AG09309 (cell line): ENCODE measurements at regions not wholly inside any gene's neighbourhood (a gene's known extent, or its start where the extent isn't known, plus 50 kb on each side); places are given as distances from the start of the nearest gene placed in this dataset.

ENCODE experiments used
- DNase-seq: peaks from one replicate; pipeline ENCODE4 v3.0.0-alpha.2; 2010; ENCODE audit warnings: low read depth
- H3K4me3 ChIP-seq: 2 replicates; pipeline ENCODE4 v1.5.1; 2011; ENCODE audit warnings: mild to moderate bottlenecking, low read depth, low read length, moderate library complexity; ENCODE audit not compliant: control insufficient read depth
- CTCF ChIP-seq: IDR thresholded peaks from 2 replicates; pipeline ENCODE4 v1.5.1; 2011; ENCODE audit warnings: mild to moderate bottlenecking, low read depth, low read length, inconsistent platforms; ENCODE audit not compliant: insufficient read depth, control insufficient read depth; ENCODE audit errors: missing control alignments

DNA sequence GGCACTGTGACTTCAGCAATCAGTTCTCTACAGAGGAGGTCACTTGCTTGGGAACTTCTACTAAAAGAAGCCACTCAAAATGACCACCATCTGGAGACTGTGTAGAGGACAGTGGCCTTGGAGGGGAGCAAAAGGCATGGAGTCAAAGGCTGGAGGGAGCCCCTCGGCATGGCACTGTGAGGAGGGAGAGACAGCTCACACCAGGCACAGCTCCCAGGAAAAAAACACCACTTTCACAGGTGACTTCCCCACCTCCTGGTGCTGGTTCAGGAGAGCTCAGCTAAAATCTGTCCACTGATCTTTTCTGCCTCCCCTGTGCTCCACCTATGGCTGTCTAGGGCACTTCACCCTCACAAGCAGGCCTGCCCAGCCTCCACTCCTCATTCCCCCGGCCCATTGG lies 649.4 kb upstream of the MGMT start:
- no peak for DNase-seq
- no peak for TF ChIP-seq CTCF
- H3K4me3 ChIP-seq: no peak overlapping the region

- no peak for DNase-seq
- TF ChIP-seq CTCF: no peak
- no peak overlapping the region for H3K4me3 ChIP-seq
Measured at GRCh38 chr10:128820663-128821062, 646.4 kb upstream of the MGMT start.

DNA sequence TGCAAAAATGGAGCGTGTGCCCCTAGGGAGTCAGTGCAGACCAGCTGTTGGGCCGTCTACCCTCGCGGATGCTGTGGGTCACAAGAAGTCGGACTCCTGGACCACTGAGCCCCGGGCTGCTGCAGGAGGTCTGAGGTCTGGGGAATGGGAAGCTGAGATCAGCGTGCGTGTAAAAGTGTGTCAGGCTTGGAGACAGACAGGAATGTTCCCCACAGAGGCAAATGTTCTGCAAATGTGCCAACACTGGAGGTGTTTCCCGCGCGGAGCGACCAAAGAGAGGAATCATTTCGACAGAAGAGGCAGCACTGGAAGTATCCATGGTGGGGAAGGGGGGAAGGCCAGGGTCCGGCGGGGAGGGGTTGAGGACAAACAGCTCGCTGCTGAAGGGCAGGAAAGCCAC lies 643.8 kb upstream of the MGMT start:
- TF ChIP-seq CTCF: no peak
- DNase-seq: no peak
- no peak overlapping the region for H3K4me3 ChIP-seq

DNA sequence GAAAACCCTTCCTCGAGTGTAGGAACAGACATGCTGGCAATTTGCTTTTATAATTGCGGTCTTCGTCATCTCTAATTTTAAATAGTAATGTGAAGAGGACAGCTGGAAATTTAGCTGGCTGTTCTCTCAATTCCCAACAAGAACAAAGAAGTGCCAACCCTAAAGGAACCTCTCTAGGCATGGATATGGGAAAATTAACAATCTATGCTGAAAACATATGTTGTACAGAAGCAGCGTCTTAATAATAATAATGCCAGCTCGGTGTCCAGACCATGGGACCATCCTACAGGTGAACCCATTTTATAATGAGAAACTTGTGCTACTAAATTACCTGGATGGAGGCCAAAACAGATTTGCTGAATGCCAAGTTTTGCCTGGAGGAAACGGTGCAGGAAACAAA lies 641.4 kb upstream of the MGMT start:
- no peak for TF ChIP-seq CTCF
- DNase-seq: no peak
- no peak overlapping the region for H3K4me3 ChIP-seq

DNA sequence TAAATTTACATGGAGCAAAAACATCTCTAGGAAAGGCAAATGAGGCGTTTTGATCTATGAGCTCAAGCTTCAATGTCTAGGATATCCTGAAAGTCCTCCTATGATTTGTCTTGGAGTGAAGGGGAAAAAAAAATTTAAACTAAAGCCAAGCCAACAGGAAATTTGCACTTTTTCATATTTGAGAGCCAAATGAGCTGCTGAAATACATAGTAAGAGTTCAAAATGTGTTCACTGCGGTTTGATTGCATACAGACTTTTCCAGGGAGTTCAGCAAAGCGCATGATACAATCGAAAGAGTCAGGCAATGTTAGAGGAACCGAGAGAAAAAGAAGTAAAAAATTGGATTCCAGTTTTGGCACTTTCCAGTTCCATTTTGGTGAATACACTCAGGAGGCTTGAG lies 633.4 kb upstream of the MGMT start:
- DNase-seq: no peak
- H3K4me3 ChIP-seq: no peak overlapping the region
- no peak for TF ChIP-seq CTCF

GRCh38 chr10:128835361-128835760 lies 631.7 kb upstream of the MGMT start:
- TF ChIP-seq CTCF: no peak
- DNase-seq: no peak
- H3K4me3 ChIP-seq: no peak overlapping the region

GRCh38 chr10:128837478-128837877 lies 629.6 kb upstream of the MGMT start:
- no peak for DNase-seq
- H3K4me3 ChIP-seq: no peak overlapping the region
- TF ChIP-seq CTCF: no peak
